Prostate gland (tissue), 2 donors: ENCODE measurements at regions not wholly inside any gene's neighbourhood (a gene's known extent, or its start where the extent isn't known, plus 50 kb on each side); places are given as distances from the start of the nearest gene placed in this dataset.

Experiments used
- CTCF ChIP-seq, 4 experiments: fragments of 200-600 bp in 2 of 4; fragments of 450-650 bp in 2 of 4; sonication (generic) in 2 of 4; IDR thresholded peaks; 1 replicate in 3 of 4; 2 replicates in 1 of 4; pipeline ENCODE4 v1.5.1; 2016 to 2019; ENCODE audit warnings: antibody characterized with exemption in 4 of 4, mild to moderate bottlenecking in 2 of 4, moderate library complexity in 2 of 4
- POLR2A ChIP-seq: fragments of 450-650 bp; IDR thresholded peaks from one replicate; pipeline ENCODE4 v1.6.1; 2016; ENCODE audit warnings: antibody characterized with exemption, mild to moderate bottlenecking

- TF ChIP-seq CTCF (IDR thresholded peaks at IDR 0.05) (no peak), POLR2A (no peak)
These were observed 544.4 kb downstream of the SH2D4B start for GRCh38 chr10:81081887-81082620.
